ENCODE measurements at regions not wholly inside any gene's neighbourhood (a gene's known extent, or its start where the extent isn't known, plus 50 kb on each side); places are given as distances from the start of the nearest gene placed in this dataset.
"Not testable (repeated sequence)": the region's sequence is repeated elsewhere in the genome, so short reads cannot be mapped to it uniquely, and the experiment has no call there.

DNA sequence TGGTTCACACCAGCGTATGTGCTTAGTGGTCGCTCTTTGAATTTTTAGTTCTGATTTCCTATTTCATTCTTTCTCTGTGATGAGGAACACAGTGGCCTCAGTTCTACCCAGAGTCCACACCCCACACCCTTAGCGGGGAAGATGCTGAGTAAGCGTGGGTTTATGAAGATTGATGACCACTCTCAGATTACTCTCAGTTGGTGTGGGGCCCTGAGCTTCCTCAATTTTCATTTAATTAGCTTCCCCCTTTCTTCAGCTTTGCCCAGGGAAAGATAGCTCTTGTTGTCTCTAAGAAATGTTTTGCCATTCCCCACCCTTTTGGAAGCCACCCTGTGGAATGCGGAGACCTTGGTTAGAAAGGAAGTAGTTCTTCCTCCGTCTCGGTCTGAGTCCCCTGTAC, 299.9 kb upstream of the PROX1 start:
- no peak for DNase-seq

DNA sequence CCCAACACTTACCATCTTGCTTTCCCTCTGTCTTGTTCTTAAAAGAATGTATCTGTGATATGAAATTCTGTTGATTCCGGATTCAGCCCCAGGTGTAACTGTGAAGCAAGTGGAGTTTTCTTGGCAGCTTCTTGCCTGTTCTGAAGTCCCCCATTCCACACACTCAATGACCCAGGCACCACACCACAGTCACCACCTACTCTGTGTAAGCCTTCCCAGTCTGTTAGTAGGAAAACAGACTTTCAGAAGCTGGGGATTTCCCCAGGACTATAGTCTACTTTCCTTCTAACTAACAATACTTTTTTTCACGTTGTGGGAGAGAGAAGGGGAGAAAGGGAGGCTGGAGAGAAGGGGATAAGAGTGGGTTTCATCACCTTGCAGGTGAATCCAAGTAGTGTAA, 299.1 kb upstream of the PROX1 start:
- DNase-seq, result no peak

DNA sequence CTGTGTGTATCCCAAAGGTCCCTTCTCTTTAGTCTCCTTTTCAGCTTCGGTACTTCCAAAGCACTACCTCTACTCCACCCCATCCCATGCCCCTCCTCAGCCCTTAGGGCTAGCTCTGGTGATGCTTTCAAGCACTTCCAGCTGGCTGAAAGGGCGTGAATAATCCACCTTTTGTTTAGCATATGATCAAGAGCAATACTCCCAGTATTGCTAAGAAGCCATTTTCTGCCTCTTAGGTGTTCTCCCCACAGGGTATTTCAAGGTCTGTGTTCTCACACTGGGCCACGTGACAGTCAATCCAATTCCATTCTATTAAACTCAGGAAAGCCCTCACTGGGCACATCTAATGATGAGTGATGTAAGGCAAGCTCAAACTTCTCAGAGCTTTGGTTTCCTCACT, 298.5 kb upstream of the PROX1 start:
- no peak for DNase-seq

DNA sequence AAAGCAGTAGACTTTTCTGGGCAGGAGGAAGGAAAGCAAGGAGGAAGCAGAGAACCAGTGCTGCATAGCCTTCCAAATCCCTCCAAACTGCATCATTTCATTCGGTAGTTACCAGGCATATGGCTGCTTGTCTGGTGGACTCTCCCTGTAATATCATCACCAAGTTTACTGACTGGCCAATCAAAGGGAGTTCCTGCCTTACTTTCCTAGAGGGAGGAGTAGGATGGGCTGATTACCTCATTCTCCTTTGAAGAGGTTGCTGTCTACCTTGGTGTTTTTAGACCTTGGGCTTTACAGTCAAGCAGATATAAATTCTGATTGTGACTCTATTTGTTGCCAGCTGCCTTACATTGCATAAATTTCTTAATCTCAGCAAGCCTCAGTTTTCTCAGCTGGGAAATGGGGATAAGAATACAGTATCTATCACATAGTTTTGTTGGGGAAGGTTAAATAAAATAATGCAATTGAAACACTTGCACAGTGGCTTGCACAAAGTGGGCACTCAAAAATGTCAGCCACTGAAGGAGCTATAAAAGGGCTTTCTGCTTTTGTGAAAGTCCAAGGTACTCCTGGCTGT, 297.3 kb upstream of the PROX1 start:
- DNase-seq, result no peak

DNA sequence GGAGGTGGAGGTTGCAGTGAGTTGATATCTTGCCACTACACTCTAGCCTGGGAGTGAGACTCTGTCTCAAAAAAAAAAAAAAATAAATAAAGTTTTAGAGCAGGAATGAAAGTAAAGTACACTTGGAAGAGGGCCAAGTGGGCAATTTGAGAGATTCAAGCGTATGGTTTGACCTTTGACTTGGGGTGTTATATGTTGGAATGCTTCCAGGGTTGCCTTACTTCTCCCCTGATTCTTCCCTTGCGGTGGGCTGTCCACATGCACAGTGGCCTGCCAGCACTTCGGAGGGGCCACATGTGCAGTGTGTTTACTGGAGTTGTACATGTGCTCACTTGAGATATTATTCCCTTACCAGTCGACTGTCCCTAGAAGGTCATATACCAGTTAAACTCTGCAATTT, 295.5 kb upstream of the PROX1 start:
- no peak for DNase-seq

DNA sequence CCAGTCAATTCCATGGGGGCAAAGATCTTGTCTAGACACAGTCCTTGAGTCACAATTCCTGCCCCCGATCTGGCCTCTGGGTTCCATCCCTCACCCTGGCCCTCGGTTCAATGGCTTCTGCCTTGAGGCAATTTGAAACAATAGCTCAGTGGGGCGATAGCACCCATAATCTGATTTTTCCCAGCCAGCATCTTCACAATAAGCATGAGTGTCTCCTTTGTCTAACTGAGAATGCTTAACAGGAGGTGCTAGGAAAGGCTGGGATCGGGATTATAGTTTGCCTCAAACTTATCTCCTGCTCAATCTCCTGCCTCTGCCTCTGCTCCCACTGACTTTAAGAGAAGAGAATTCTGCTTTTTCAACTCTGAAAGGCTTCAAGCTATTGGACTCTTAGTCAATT, 293.9 kb upstream of the PROX1 start:
- no peak for DNase-seq

DNA sequence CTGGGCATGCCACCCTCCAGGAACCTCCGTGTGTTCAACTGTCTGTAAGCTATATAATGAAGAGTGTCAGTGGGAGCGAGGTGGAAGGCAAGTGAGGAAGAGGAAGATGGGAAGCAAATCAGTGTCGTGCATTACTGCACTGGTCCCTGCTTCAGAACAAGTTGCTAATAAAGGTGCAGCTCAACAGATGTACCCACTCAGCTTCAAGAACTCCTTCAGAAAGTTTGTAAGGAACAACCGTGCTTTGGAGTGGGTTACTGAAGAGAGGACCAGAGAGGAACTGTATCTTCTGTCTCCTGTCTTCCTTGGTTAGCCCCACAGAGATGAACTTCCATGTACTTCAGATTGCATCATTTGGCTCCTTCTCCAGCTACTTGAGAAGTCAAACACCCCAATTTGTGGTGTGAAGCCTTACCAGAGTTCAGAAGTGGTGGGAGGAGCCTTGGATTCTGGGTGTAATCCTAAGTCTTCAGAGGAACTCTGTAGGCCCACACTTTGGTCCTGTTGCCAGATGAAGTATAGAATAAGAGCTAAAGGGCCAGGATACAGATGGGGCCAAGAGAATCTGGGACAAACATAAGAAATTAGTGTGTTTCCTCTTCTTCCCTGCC, 290.5 kb upstream of the PROX1 start:
- no peak for DNase-seq

DNA sequence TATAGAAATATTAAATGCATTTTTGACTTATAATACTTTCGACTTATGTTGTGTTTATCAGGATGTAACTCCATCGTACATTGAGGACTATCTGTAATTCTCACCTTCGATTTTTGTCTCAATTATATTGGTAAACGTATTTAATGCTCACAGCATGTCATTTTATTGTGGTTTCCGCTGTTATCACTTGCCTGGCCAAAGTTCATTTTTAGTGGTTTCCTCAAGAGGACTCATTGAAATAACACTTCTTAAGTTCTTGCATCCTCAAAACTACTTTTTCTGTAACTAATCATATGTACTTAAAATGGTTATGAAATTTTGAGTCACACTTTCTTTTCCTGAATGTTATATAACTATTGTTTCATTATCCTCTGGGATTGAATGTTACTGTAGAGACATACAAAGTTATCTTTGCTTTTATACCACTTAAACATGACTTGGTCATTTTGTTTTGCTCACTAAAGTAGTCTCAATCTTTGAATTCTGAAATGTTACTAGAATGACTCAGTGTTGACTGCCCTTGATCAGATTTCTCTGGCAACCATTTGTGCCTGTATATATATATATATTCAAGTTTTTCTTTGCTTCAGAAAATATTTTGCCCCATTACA, 289.6 kb upstream of the PROX1 start:
- no peak for DNase-seq

DNA sequence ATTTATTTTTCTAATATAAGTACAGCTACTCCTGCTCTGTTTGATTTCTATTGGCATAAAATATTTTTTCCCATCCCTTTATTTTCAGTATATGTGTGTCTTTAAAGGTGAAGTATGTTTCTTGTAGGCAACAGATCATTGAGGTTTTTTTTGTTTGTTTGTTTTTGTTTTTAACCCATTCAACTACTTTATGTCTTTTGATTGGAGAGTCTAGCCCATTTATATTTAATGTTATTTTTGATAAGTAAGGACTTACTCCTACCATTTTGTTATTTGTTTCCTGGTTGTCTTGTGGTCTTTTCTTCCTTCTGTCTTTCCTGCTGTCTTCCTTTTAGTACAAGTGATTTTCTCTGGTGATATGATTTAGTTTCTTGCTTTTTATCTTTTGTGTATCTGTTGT, 285.1 kb upstream of the PROX1 start:
- no peak for DNase-seq

DNA sequence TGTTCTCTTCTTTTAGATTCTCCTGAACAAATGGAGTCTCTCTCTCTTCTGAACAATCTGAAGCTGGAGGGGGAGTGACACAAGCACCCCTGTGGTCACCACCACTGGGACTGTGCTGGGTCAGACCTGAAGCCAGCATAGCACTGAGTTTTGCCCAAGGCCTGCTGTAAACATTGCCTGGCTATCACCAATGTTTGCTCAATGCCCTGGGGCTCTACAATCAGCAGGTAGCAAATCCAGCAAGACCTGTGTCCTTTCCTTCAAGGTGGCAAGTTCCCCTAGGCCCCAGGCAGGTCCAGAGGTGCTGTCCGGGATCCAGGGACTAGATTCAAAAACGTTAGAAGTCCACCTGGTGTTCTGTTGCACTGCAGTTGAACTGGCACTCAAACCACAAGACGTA, 282.8 kb upstream of the PROX1 start:
- DNase-seq, result no peak

DNA sequence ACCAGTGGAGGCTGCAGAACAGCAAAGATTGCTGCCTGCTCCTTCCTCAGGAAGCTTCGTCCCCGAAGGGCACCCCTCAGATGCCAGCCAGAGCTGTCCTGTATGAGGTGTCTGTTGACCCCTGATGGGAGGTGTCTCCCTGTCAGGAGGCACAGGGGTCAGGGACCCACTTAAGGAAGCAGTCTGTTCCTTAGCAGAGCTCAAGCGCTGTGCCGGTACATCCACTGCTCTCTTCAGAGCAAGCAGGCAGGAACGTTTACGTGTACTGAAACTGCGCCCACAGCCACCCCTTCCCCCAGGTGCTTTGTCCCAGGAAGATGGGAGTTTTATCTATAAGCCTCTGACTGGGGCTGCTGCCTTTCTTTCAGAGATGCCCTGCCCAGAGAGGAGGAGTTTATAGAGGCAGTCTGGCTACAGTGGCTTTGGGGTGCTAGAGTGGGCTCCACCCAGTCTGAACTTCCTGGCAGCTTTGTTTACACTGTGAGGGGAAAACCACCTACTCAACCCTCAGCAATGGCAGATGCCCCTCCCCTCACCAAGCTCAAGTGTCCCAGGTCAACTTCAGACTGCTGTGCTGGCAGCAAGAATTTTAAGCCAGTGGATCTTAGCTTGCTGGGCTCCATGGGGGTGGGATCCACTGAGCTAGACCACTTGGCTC, 275.8 kb upstream of the PROX1 start:
- DNase-seq, result not testable (repeated sequence)

DNA sequence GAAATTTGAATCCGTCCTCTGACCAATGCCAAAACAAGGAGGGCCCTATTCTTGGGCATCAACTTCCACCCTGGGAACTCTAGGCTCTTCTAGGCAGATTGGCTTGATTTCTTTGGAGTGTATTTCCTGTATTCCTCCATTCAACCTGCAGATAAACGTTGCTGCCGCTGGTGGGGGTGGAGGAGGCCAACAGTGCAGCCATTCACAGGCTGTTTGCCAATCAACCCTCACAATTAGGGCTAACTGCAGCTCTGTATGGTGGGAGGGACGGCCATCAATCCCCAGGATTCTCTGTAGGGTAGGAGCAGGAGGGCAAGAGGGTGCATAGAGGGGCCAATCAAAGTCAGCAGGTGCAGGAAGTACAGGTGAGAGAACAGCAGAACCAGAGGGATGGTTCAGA, 273.1 kb upstream of the PROX1 start:
- no peak for DNase-seq

DNA sequence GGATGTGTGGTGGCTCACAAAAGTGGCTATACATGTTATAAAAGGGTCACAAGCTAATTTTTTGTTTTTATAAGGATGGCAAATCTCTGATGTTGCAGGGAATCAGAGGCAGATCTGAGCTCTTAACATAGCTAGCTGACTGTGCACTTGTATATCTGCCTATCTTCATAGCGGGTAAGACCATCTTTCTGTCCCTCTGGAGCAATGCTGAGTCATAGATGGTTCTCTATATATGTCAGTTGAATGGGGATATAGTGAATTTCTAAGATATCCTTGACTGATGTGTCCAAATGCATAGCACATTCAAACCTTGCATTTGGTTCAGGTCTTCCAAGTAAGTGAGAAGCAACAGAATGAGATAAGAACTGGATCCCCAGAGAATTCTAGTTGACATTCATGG, 272.6 kb upstream of the PROX1 start:
- DNase-seq, result no peak

DNA sequence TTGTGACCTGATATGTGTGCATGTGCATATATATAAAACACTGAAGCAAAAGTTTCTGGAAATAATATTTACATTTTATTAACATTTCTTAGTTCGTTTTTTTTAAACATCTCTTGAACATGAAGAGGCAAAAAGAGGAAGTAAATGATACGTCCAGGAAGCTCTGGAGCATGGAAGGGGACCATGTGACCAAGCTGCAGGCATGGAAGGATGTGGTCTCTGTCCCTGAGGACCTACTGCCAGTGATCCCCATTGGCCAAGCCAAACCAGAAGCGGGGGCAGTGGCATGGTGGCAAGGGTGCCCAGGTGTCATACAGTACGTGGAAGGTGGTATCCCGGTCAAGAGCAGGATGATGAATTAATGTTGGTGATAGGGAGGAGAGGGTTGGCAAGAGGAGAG, 268.3 kb upstream of the PROX1 start:
- no peak for DNase-seq

DNA sequence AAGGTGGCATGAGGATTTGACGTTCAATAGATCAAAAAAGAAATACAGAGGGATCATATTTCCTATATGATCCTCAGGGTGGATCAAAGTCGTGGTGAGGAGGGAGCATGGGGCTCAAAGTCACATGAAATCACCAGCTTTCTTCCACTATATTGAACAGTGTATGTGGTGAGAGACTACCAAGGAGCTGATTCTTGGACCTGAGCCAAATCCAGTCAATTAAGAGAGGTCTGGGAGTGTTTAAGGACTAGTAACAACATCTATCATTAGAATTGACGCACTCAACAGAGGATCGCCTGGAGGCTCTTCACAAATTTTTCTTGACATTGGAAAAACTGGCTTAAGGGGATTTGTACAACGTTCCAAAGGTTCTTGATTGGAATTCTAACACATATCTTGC, 267.7 kb upstream of the PROX1 start:
- DNase-seq, result peak; percentile 27

DNA sequence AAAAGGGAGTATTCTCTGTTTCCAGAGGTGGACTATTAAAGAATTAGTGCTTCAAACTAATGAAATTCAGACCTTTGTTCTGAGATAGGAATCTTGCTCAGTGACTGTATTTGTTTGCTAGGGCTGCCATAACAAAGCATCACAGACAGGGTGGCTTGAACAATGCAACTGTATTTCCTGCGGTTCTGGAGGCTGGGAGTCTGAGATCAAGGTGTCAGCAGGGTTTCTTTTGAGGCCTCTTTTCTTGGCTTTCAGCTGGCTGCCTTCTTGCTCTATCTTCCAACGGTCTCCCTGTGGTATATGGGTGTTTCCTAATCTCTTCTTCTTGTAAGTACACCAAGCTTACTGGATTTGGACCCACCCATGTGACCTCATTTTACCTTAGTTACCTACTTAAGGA, 264.6 kb upstream of the PROX1 start:
- no peak for DNase-seq

DNA sequence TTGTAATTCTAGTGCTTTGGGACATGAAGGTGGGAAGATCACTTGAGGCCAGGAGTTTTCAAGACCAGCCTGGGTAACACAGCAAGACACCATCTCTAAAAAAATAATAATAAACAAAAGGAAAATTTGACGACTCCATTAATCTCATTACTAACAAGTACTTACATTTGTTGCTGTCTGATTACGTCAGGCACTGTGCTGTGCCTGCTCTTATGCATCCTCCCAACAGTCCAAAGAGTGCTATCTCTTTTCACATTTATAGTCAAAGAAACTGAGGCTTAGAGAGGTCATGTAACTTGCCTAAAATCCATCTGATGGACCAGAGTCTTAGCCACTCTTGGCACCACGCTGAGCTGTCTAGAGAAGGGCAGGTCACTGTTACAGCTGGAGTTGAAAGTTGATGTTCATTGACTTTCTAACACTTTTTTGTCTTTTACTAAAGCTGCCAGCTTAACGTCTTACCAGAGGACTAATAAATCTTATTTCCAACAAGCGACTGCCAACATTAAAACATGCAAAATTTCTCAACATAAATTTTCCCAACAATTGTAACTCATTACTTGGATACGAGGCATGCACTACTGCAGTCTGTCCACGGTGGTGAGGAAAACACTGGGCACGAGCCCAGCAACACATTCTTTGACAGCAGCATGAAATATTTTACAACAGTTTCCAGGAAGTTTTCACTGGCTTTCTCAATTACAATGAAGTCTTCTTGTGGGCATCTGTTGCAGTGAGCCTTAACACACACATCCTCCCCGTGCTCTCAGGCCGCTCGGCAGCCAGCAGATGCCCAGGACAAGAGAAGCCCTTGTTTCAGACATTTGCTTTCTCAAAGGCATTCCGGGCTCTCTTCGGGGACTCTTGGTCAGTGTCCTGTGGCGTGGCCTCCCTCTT, 262.9 kb upstream of the PROX1 start:
- peak; percentile 44 for DNase-seq

DNA sequence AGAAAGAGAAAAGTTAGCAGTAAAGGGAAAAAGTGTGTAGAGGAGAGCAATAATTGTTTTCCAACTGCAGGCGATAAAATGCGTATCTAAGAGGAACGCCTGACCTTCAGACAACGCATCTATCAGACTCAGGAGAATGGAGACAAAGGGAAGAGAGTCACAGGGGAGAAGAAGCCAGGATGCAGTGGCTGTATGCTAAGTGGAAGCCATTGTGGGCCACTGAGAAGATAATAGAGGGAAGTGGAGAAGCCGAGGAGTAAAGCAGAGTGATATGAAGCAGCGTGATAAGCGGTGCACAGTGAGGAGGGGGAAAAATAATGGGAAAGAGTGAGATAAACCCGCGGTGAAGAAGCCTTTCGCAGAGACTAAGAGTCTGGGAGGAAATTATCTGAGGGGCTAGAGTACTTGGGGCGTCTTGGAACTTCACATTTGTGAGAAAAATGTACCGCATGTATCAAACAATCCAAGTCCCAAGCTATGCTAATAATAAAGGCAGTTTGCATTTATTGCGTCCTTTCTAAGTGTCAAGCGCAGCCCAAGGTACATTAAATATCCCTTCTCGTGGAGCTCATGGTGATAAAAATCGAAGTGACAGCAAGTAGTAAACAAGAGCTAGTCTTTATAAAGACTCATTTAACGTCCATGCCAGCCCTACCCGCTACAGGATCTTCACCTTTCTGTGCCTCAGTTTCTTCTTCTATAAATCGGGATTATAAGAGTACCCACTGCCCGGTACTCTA, 259.8 kb upstream of the PROX1 start:
- DNase-seq, result no peak

DNA sequence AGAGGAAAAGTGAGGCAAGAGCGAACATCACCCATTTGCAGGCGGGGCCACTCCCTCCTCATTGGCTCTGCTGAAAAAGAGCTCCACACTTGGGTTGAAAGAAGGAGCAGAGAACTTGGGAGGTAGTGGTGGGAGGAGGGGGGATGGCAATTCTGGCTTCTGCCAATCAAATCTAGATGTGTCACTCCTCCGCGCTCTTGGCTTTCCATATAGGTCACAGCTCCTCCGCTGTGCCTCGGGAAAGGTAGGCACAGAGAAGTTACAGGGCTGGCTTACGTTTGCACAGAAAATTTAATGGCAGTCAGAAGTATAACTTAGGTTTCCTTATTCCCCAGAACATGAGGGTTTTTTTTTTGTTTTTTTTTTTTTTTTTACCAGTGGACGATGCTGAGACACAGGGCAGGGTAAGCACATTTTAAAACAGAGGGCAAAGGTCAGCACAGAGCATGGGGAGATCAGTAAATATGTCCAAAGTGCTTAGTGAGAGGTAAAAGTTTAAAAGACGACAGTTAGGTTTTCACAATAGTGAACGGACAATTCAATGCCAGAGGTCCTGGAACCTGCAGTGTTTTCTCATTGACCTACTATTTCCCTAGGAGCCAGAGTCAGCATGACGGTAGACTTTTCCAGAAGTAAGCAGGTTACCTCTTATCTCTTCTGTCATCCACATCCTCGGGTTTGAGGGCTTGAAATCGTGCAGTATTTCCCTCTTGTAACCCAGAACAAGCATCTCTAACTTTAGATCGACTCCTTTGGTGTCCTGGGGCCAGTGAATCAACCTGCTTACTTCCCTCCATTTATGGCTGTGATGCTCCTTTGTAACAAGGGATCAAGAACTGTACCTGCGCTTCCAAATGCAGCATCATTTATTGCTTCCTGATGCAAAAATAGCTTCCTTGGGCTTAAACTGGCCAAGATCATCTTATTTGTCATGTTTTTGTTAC, 258.9 kb upstream of the PROX1 start:
- no peak for DNase-seq

DNA sequence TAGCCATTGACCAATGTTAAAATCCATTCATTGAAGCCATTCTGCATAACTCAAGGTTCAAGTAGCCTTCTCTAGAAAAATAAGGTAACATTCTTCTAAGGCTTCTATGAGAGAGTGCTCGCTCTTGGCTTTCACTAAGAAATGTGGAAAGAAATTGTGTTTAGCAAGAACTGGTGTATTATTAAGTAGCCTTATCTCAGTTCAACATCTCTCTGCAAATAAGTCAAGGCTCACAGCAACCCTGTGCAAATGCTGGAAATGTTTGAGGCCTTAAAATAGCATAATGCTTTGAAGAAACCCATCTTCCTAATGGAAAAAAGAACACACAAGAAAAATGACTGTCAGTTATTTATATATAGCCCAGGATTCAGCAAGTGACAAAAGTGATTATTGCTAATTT, 254.1 kb upstream of the PROX1 start:
- no peak for DNase-seq

DNA sequence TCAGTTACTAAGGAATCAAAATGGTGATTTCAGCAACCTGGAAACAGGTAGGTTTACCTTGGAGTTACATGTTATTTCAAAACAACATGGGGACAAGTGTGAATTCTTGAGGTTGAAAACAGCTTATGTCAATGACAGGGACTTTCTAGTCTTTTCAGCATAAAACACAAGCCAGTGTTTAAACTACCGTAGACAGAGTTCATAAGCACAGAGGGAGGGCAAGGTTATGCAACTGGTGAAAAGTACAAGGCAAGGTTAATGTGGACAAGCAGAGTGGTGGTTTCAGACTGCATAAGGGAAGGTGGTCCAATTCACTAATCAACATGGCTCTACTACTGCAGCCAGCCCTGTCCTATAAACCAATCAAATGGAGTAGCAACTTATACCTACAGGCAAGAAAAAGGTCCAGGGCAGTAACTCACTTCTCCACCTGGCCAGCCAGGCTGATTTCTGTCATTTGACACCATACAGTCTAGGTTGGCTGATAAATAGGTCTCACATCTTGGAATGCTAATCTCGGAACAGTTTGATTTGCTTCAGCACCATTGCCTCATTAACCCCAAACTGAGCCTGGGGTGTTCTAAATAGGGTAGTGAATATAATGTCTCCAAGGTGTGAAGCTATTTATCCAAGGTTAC, 250.3 kb upstream of the PROX1 start:
- no peak for DNase-seq
